SU-DHL-6 (cell line): ENCODE measurements at regions not wholly inside any gene's neighbourhood (a gene's known extent, or its start where the extent isn't known, plus 50 kb on each side); places are given as distances from the start of the nearest gene placed in this dataset.

Source experiments
- H2AFZ ChIP-seq: fragments of 200-600 bp; sonication (generic); 2 replicates; pipeline ENCODE4 v1.6.1; 2014; ENCODE audit warnings: low read depth, mild to moderate bottlenecking, moderate library complexity, mixed read lengths, antibody characterized with exemption, low read length; ENCODE audit not compliant: severe bottlenecking
- H3F3A ChIP-seq: fragments of 200-600 bp; shearing (Covaris generic); 2 replicates; pipeline ENCODE4 v1.6.0; 2016; ENCODE audit warnings: antibody characterized with exemption, mild to moderate bottlenecking; ENCODE audit not compliant: insufficient read depth
- H3K27ac ChIP-seq: fragments of 200-600 bp; sonication (generic); 2 replicates; pipeline ENCODE4 v1.5.1; 2016; ENCODE audit warnings: low read depth, mild to moderate bottlenecking, low read length, moderate library complexity, mixed read lengths
- H3K27me3 ChIP-seq: fragments of 200-600 bp; sonication (generic), shearing (Covaris generic); 2 replicates; pipeline ENCODE4 v1.6.0; 2014; ENCODE audit warnings: mild to moderate bottlenecking, low read length
- H3K36me3 ChIP-seq: fragments of 200-600 bp; sonication (generic); 2 replicates; pipeline ENCODE4 v1.6.1; 2014; ENCODE audit warnings: mild to moderate bottlenecking, low read length, mixed read lengths
- H3K4me2 ChIP-seq: fragments of 300-600, 200-600 bp; shearing (Covaris generic), sonication (generic); 2 replicates; pipeline ENCODE4 v1.6.0; 2014; ENCODE audit warnings: low read length, low read depth, mild to moderate bottlenecking; ENCODE audit not compliant: poor library complexity, severe bottlenecking
- H3K4me3 ChIP-seq: fragments of 200-600 bp; sonication (generic); 2 replicates; pipeline ENCODE4 v1.5.1; 2014; ENCODE audit warnings: antibody characterized with exemption, low read length, mild to moderate bottlenecking, mixed read lengths; ENCODE audit not compliant: insufficient read depth, poor library complexity, severe bottlenecking
- H3K79me2 ChIP-seq: fragments of 200-600 bp; sonication (generic); 2 replicates; pipeline ENCODE4 v1.6.1; 2014; ENCODE audit warnings: mild to moderate bottlenecking, low read length, moderate library complexity; ENCODE audit not compliant: insufficient read depth
- H3K9ac ChIP-seq: fragments of 200-600 bp; sonication (generic); 2 replicates; pipeline ENCODE4 v1.7.0; 2014; ENCODE audit warnings: mild to moderate bottlenecking, low read length
- H3K9me2 ChIP-seq: fragments of 200-600 bp; sonication (generic); replicated peaks from 2 replicates; pipeline ENCODE4 v1.6.1; 2014; ENCODE audit warnings: low read length; ENCODE audit not compliant: insufficient read depth
- H3K9me3 ChIP-seq: fragments of 200-600 bp; sonication (generic); 2 replicates; pipeline ENCODE4 v1.6.1; 2014; ENCODE audit warnings: low read length, mixed read lengths; ENCODE audit not compliant: insufficient read depth
- H4K20me1 ChIP-seq: fragments of 200-600 bp; sonication (generic); 2 replicates; pipeline ENCODE4 v1.6.1; 2014; ENCODE audit warnings: low read depth, mild to moderate bottlenecking, antibody characterized with exemption, low read length, moderate library complexity, mixed read lengths
- CTCF ChIP-seq: fragments of 200-600 bp; sonication (generic); IDR thresholded peaks from one replicate; pipeline ENCODE4 v1.5.1; 2017; ENCODE audit warnings: antibody characterized with exemption, mild to moderate bottlenecking, low read length, moderate library complexity; ENCODE audit not compliant: insufficient read depth, poor library complexity, severe bottlenecking
- EZH2phosphoT487 ChIP-seq: fragments of 200-600 bp; sonication (generic), shearing (Covaris generic); conservative IDR thresholded peaks from 2 replicates; pipeline ENCODE4 v1.6.1; 2018; ENCODE audit warnings: mild to moderate bottlenecking, antibody characterized with exemption, low read length, moderate library complexity, mixed read lengths

- H2AFZ ChIP-seq, result no peak overlapping the region
- TF ChIP-seq CTCF (no peak), EZH2phosphoT487 (no peak)
- no peak overlapping the region for H3K4me2 ChIP-seq
- no peaks in the 10 kb centered on the region for H3K27me3 ChIP-seq
- no peaks in the 10 kb centered on the region for H3K79me2 ChIP-seq
- H3K4me3 ChIP-seq, result no peak overlapping the region
- no peaks in the 10 kb centered on the region for H4K20me1 ChIP-seq
- H3F3A ChIP-seq, result no peaks in the 10 kb centered on the region
- no peaks in the 10 kb centered on the region for H3K9me2 ChIP-seq
- H3K9ac ChIP-seq, result no peak overlapping the region
- H3K27ac ChIP-seq, result no peak overlapping the region
- no peaks in the 10 kb centered on the region for H3K9me3 ChIP-seq
- no peaks in the 10 kb centered on the region for H3K36me3 ChIP-seq
These were observed 177.9 kb upstream of the C2CD4B start for GRCh38 chr15:62342959-62343358.

- no peaks in the 10 kb centered on the region for H3K9me2 ChIP-seq
- no peaks in the 10 kb centered on the region for H4K20me1 ChIP-seq
- no peaks in the 10 kb centered on the region for H3F3A ChIP-seq
- no peak overlapping the region for H3K4me3 ChIP-seq
- no peak overlapping the region for H3K4me2 ChIP-seq
- H2AFZ ChIP-seq, result no peak overlapping the region
- no peaks in the 10 kb centered on the region for H3K9me3 ChIP-seq
- no peaks in the 10 kb centered on the region for H3K27me3 ChIP-seq
- no peaks in the 10 kb centered on the region for H3K36me3 ChIP-seq
- no peak overlapping the region for H3K9ac ChIP-seq
- no peaks in the 10 kb centered on the region for H3K79me2 ChIP-seq
- TF ChIP-seq CTCF, result no peak
- no peak for TF ChIP-seq EZH2phosphoT487
- no peak overlapping the region for H3K27ac ChIP-seq
These were observed 178.3 kb upstream of the C2CD4B start for GRCh38 chr15:62343397-62343796.

- Histone ChIP-seq H3F3A (no peaks in the 10 kb centered on the region), H3K27me3 (no peaks in the 10 kb centered on the region), H3K79me2 (no peaks in the 10 kb centered on the region), H3K36me3 (no peaks in the 10 kb centered on the region), H3K9me2 (no peaks in the 10 kb centered on the region), H3K4me3 (no peak overlapping the region), H3K4me2 (peak overlapping the region; percentile 14), H3K9ac (no peak overlapping the region), H4K20me1 (no peaks in the 10 kb centered on the region), H2AFZ (no peak overlapping the region), H3K27ac (no peak overlapping the region), H3K9me3 (no peaks in the 10 kb centered on the region)
- TF ChIP-seq EZH2phosphoT487, result no peak
- TF ChIP-seq CTCF, result peak; percentile 32
These were observed 179.9 kb upstream of the C2CD4B start for GRCh38 chr15:62344806-62345539.
